GM19452 (cell line): ENCODE measurements at regions not wholly inside any gene's neighbourhood (a gene's known extent, or its start where the extent isn't known, plus 50 kb on each side); places are given as distances from the start of the nearest gene placed in this dataset.
"Not testable (repeated sequence)": the region's sequence is repeated elsewhere in the genome, so short reads cannot be mapped to it uniquely, and the experiment has no call there.

Experiments
- ATAC-seq: cut with Tn5 transposase; IDR thresholded peaks from one replicate; pipeline ENCODE4 v1.9.1; 2021; ENCODE audit not compliant: unreplicated experiment

- ATAC-seq = no peak
Observed at GRCh38 chr6:6474170-6474920, 114.2 kb upstream of the LY86 start.

GRCh38 chr6:6479785-6480184 is 108.7 kb upstream of the LY86 start:
- ATAC-seq = no peak

- ATAC-seq = no peak
Observed at GRCh38 chr6:6482256-6482655, 106.3 kb upstream of the LY86 start.

DNA sequence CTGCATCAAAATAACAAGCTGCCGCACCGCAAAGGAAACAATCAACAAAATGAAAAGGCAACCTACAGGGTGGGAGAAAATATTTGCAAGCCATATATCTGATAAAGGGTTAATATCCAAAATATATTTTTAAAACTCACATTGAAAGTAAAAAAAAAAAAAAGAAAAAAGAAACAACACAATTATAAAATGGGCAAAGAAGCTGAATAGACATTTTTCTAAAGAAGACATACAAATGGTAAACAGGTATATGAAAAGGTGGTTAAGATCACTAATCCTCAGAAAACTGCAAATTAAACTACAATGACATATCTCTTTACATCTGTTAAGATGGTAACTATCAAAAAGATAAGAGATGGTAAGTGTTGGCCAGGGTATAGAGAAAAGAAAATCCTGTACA is 105.4 kb upstream of the LY86 start:
- no peak for ATAC-seq

- ATAC-seq = no peak
Observed at GRCh38 chr6:6483733-6484132, 104.8 kb upstream of the LY86 start.

- ATAC-seq = no peak
Observed at GRCh38 chr6:6484681-6485080, 103.8 kb upstream of the LY86 start.

GRCh38 chr6:6486595-6486994 is 101.9 kb upstream of the LY86 start:
- ATAC-seq = no peak

DNA sequence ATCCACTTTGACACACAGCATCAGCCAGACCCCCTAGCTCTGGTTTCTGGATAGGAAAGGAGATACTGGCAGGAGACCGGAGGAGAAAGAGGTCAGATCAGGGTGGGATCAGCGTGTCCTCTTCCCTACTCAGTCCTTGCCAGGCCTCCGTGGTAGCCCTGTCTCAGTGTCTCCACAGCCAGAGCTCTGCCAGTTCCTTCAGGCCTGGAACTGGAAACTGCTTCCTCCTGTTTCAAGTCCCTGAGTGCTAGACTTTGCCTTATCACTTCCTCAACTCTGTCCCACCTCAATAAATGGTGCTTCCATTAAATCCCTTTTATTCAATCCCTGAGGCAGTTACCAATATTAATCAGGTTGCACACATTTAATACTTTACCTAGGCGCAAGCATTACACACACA is 96.8 kb upstream of the LY86 start:
- no peak for ATAC-seq

DNA sequence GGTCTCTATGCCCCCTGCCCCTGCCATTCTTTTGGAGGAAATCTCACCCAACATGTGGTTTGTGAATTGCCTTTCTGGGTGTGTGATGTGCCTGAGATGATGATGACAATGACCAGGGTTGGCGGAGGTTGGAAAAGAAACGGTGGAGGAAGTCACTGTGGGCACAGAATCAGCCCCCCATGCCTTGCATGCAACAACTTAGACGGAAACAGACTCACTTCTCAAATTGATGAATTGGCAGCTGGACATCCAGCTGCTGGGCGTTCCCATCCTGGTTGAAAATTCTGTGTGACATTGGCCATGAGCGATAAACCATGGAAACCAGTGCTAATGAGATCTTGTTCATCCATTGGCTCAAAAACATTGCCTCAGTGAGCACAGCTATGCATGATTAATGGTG is 95.8 kb upstream of the LY86 start:
- ATAC-seq = no peak

DNA sequence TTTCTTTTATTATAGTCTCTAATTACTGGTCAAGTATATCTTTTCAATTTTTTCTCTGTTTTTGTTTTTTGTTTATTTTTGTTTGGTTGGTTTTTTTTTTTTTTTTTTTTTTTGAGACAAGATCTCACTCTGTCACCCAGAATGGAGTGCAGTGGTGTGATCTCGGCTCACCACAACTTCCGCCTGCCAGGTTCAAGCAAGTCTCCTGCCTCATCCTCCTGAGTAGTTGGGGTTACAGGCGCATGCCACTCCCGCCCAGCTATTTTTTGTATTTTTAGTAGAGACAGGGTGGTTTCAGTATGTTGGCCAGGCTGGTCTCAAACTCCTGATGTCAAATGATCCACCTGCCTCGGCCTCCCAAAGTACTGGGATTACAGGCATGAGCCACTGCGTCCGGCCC is 94.4 kb upstream of the LY86 start:
- ATAC-seq = not testable (repeated sequence)

DNA sequence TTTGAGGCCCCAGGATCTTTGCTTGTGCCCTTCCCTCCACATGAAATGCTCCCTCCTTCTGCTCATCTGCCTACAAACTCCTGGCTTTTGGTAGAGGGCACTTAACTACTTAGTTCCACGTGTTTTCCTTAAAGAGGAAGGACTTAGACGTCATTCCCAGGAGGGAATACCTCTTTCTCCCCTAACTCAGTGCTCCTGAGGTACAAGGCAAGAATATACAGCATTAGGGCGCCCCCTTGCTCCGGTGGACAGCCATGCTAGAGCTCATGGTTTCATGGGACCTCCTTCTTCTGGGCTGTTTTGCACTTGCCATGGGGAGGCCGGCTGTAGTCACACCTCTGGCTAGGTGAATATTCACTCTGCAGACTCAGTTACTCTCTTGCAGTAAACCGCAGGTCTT is 93.8 kb upstream of the LY86 start:
- ATAC-seq = no peak

DNA sequence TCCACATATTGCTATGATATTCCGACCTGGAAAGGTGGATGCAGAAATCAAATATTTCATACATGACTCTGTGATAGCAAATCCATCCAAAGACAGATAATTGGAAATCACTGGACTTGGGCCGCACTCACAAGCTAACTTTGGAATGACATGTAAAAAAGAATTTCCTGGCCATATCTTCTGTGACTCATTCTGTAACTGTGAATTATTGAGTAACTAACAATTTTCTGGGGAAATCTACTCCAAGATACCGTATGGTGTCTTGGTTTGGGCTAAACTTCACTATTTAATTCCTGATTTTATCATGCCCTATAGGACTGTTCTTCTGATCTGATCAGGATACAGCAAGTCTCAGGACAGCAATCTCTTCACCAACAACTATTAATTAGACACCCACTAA is 92.7 kb upstream of the LY86 start:
- ATAC-seq = no peak

- ATAC-seq = no peak
Observed at GRCh38 chr6:6497541-6497940, 91.0 kb upstream of the LY86 start.

- ATAC-seq = no peak
Observed at GRCh38 chr6:6497976-6498375, 90.5 kb upstream of the LY86 start.

DNA sequence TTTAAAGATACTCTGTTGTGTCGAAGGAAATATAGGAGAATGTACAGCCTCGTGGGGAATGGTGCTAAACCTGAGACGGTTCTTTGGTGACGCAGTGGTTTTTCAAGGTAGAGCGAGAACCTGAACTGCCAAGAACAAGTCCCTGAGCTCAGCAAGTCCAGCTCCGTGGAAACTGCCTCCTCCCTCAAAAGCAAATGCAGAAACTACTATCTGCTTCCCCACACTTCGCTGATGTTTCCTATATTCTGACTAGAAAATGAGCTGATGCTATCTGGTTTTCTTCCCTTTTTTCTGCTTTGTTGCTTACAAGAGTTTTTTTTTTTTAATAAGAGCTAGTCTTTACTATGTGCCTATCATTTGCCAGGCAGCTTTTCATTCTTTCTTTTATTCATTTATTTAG is 85.3 kb upstream of the LY86 start:
- ATAC-seq = no peak

- no peak for ATAC-seq
Observed at GRCh38 chr6:6505111-6505510, 83.4 kb upstream of the LY86 start.

- no peak for ATAC-seq
Observed at GRCh38 chr6:6508643-6509042, 79.9 kb upstream of the LY86 start.

- no peak for ATAC-seq
Observed at GRCh38 chr6:6509284-6509683, 79.2 kb upstream of the LY86 start.

DNA sequence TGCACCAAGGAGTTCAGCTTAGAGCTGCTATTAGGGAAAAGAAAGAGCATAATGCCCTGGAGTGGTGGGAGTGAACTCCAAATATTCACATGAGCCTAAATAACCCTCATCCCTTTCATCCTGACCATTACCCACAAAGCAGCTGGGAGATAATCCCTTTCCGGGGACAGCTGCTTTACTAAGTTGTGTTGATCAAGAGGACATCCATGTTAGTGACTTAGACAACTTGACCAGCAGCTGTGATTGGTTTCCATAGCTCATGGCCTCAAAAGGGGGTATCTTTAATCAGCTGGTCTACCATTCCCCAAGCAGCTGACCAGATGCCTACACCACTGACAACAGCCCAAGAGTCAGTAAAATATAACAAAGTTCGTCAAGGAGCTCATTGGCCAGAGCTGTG is 75.8 kb upstream of the LY86 start:
- no peak for ATAC-seq

DNA sequence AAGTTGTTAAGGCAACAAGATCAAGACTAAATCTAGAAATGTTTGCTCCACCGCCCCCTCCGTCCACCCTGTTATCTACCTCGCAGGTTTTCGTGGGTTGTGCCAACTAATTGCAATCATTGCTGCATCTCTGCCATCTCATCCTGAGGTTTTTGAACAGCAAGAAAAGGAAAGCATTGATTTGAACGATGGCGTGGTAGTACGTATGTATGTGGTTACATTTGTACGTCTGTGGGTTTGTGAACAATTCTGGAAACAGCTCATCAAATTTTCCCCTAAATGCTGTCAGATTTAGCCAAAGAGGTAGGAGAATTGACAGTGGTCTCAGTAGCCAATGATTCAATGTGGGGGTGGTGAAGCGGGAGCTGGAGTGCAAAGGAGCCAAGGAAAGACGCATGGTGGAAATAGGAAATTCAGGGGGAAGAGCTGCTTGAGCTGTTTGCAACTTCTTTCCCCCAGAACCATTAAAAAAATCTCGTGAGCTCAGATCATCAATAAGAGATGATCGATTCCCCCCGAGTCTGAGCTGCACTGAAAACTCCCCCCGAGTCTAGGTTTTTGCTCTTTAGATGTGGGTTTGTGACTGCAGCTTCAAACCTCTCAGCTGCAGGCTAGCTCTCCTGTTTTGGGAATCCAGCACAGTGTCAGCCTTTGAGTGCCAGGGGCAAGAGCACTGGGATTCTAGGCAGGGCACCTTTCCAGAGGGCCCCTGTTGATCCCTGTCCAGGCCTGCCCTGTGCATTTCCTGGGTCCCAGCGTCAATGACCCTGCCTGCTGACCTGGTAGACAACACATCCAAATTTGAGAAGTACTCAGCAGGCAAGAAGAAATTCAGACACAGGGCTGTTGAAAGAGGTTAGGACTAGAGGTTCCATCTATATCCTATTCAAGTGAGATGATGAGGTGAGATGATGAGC is 72.6 kb upstream of the LY86 start:
- no peak for ATAC-seq

DNA sequence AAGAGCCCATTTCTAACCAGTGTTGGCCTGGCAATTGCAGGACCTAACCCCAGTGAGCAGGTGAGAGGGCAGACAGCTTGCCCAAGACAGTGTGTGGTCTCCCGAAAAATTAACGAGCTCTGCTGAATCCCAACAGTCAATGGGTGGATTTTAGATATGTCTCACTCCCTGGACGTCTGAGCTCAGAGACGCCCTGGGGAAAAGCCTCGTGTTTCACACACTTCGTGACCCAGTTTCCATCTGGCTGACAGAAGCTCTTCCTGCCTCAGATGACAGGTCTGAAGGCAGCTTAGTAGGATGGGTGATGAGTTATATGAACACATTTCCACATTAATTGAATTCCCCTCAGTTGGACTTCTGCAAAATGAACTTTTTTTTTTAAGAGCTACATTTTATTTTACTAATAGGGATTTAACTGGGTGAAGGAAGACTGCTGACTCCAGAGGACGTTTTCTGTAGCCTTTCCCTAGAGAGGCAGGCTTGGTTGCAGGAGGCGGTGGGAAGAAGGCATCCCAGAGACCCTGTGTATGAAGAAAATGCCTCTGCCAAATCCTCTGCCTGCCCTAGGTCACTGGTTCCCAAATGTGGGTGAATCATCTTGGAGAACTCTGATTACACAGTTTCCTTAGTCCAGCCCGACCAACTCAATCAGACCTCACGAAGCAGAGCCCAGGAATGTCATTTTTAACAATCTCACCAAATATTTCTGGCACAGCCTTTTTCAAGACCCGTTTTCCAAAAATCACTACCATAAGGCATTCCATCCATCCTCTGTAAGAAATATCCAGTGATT is 71.7 kb upstream of the LY86 start:
- ATAC-seq = no peak
